KMS-11 (cell line): ENCODE measurements at regions not wholly inside any gene's neighbourhood (a gene's known extent, or its start where the extent isn't known, plus 50 kb on each side); places are given as distances from the start of the nearest gene placed in this dataset.

Experiments used
- H2AFZ ChIP-seq: fragments of 200-600 bp; sonication (generic); 2 replicates; pipeline ENCODE4 v1.6.1; 2016; ENCODE audit warnings: antibody characterized with exemption, mixed run types, low read depth
- H3K27ac ChIP-seq: fragments of 200-600 bp; sonication (generic); 2 replicates; pipeline ENCODE4 v1.6.1; 2016; ENCODE audit warnings: mild to moderate bottlenecking, mixed run types
- H3K27me3 ChIP-seq: fragments of 200-600 bp; sonication (generic); 2 replicates; pipeline ENCODE4 v1.6.1; 2017; ENCODE audit warnings: mild to moderate bottlenecking, low read depth, mixed run types, moderate library complexity; ENCODE audit not compliant: insufficient read depth
- H3K36me3 ChIP-seq: fragments of 200-600 bp; sonication (generic); 2 replicates; pipeline ENCODE4 v1.6.1; 2017; ENCODE audit warnings: mild to moderate bottlenecking, mixed run types; ENCODE audit not compliant: insufficient read depth
- H3K4me1 ChIP-seq: fragments of 200-600 bp; sonication (generic); 2 replicates; pipeline ENCODE4 v1.6.1; 2016; ENCODE audit warnings: mild to moderate bottlenecking, low read depth, mixed run types; ENCODE audit not compliant: poor library complexity, severe bottlenecking
- H3K4me2 ChIP-seq: fragments of 200-600 bp; sonication (generic); 2 replicates; pipeline ENCODE4 v1.7.0; 2016; ENCODE audit warnings: mild to moderate bottlenecking, mixed run types
- H3K4me3 ChIP-seq: fragments of 200-600 bp; sonication (generic); IDR thresholded peaks from 2 replicates; pipeline ENCODE4 v1.6.1; 2017; ENCODE audit warnings: low read depth, low read length, mixed read lengths; ENCODE audit not compliant: insufficient read depth
- H3K79me2 ChIP-seq: fragments of 200-600 bp; sonication (generic); 2 replicates; pipeline ENCODE4 v1.6.1; 2016; ENCODE audit warnings: low read depth, mixed run types; ENCODE audit not compliant: insufficient read depth
- H3K9ac ChIP-seq: fragments of 200-600 bp; sonication (generic); 2 replicates; pipeline ENCODE4 v1.6.1; 2016; ENCODE audit warnings: mild to moderate bottlenecking, mixed run types
- H4K20me1 ChIP-seq: fragments of 200-600 bp; sonication (generic); 2 replicates; pipeline ENCODE4 v1.6.1; 2016; ENCODE audit warnings: mild to moderate bottlenecking, mixed run types; ENCODE audit not compliant: insufficient read depth
- CTCF ChIP-seq: fragments of 200-600 bp; sonication (generic); conservative IDR thresholded peaks from 2 replicates; pipeline ENCODE4 v1.6.1; 2017; ENCODE audit warnings: low read depth, mild to moderate bottlenecking, antibody characterized with exemption, low read length, moderate library complexity, mixed read lengths

- Histone ChIP-seq H3K27me3 (no peaks in the 10 kb centered on the region), H3K4me2 (no peak overlapping the region), H3K79me2 (no peaks in the 10 kb centered on the region), H4K20me1 (no peaks in the 10 kb centered on the region), H3K9ac (no peak overlapping the region), H3K36me3 (no peaks in the 10 kb centered on the region), H3K4me1 (no peaks in the 10 kb centered on the region), H2AFZ (no peak overlapping the region), H3K4me3 (no peak overlapping the region), H3K27ac (no peak overlapping the region)
- no peak for TF ChIP-seq CTCF
These were observed 201.9 kb upstream of the PRICKLE1 start for GRCh38 chr12:42791399-42791798.

GRCh38 chr12:42790761-42791151 is 201.2 kb upstream of the PRICKLE1 start:
- H2AFZ ChIP-seq: no peak overlapping the region
- no peaks in the 10 kb centered on the region for H4K20me1 ChIP-seq
- no peak overlapping the region for H3K4me3 ChIP-seq
- no peaks in the 10 kb centered on the region for H3K4me1 ChIP-seq
- no peak overlapping the region for H3K9ac ChIP-seq
- H3K36me3 ChIP-seq: no peaks in the 10 kb centered on the region
- no peak overlapping the region for H3K4me2 ChIP-seq
- H3K79me2 ChIP-seq: no peaks in the 10 kb centered on the region
- H3K27ac ChIP-seq: no peak overlapping the region
- no peak for TF ChIP-seq CTCF
- H3K27me3 ChIP-seq: no peaks in the 10 kb centered on the region

GRCh38 chr12:42789808-42790760 is 200.5 kb upstream of the PRICKLE1 start:
- no peaks in the 10 kb centered on the region for H4K20me1 ChIP-seq
- H3K27me3 ChIP-seq: no peaks in the 10 kb centered on the region
- H3K36me3 ChIP-seq: no peaks in the 10 kb centered on the region
- no peak overlapping the region for H3K4me2 ChIP-seq
- H3K79me2 ChIP-seq: no peaks in the 10 kb centered on the region
- no peak overlapping the region for H3K4me3 ChIP-seq
- no peak overlapping the region for H2AFZ ChIP-seq
- no peak for TF ChIP-seq CTCF
- no peak overlapping the region for H3K27ac ChIP-seq
- H3K9ac ChIP-seq: no peak overlapping the region
- H3K4me1 ChIP-seq: no peaks in the 10 kb centered on the region

GRCh38 chr12:42786400-42787148 is 197.0 kb upstream of the PRICKLE1 start:
- Histone ChIP-seq H4K20me1 (no peaks in the 10 kb centered on the region), H3K27ac (no peak overlapping the region), H3K4me1 (no peaks in the 10 kb centered on the region), H3K9ac (no peak overlapping the region), H2AFZ (no peak overlapping the region), H3K36me3 (no peaks in the 10 kb centered on the region), H3K4me2 (no peak overlapping the region), H3K4me3 (no peak overlapping the region), H3K79me2 (no peaks in the 10 kb centered on the region), H3K27me3 (no peaks in the 10 kb centered on the region)
- TF ChIP-seq CTCF: no peak
